ENCODE measurements at regions not wholly inside any gene's neighbourhood (a gene's known extent, or its start where the extent isn't known, plus 50 kb on each side); places are given as distances from the start of the nearest gene placed in this dataset.
"Not testable (repeated sequence)": the region's sequence is repeated elsewhere in the genome, so short reads cannot be mapped to it uniquely, and the experiment has no call there.

GRCh38 chr5:60493372-60493771 is 206.6 kb downstream of the DEPDC1B start:
- Histone ChIP-seq H4K20me1 (ENCODE audit: insufficient read depth, poor library complexity, severe bottlenecking) (no peaks in the 10 kb centered on the region), H3K4me2 (no peak overlapping the region), H3K4me1 (ENCODE audit: insufficient read depth) (peaks cover under 1% of the 10 kb centered on the region), H3K36me3 (replicated peaks; ENCODE audit: insufficient read depth, low read depth) (no peaks in the 10 kb centered on the region), H2AFZ (no peak overlapping the region), H3K79me2 (no peaks in the 10 kb centered on the region), H3K27ac (no peak overlapping the region), H3K9me2 (replicated peaks; ENCODE audit: insufficient read depth) (no peaks in the 10 kb centered on the region), H3K9me3 (ENCODE audit: low read depth) (no peaks in the 10 kb centered on the region), H3K4me3 (no peak overlapping the region), H3K27me3 (no peaks in the 10 kb centered on the region)
- 93% methylated on average over 2 of the region's 2 CpGs for WGBS (ENCODE audit: low lambda C conversion rate, missing lambda C conversion rate)
- no peak for TF ChIP-seq EZH2 (IDR thresholded peaks at IDR 0.05; ENCODE audit: borderline replicate concordance)
- DNase-seq (ENCODE audit: low spot score): no peak

- Histone ChIP-seq H3K4me3 (no peak overlapping the region), H3K4me2 (no peak overlapping the region), H3K9me2 (replicated peaks; ENCODE audit: insufficient read depth) (no peaks in the 10 kb centered on the region), H3K9me3 (ENCODE audit: low read depth) (no peaks in the 10 kb centered on the region), H2AFZ (no peak overlapping the region), H3K4me1 (ENCODE audit: insufficient read depth) (no peaks in the 10 kb centered on the region), H3K36me3 (replicated peaks; ENCODE audit: insufficient read depth, low read depth) (no peaks in the 10 kb centered on the region), H3K79me2 (no peaks in the 10 kb centered on the region), H3K27ac (no peak overlapping the region), H4K20me1 (ENCODE audit: insufficient read depth, poor library complexity, severe bottlenecking) (no peaks in the 10 kb centered on the region), H3K27me3 (no peaks in the 10 kb centered on the region)
- WGBS (ENCODE audit: low lambda C conversion rate, missing lambda C conversion rate): 90% methylated on average over 2 of the region's 2 CpGs
- no peak for DNase-seq (ENCODE audit: low spot score)
- TF ChIP-seq EZH2phosphoT487 (IDR thresholded peaks at IDR 0.05; ENCODE audit: low read depth, severe bottlenecking, unreplicated experiment): no peak
Observed at GRCh38 chr5:60492958-60493357, 207.0 kb downstream of the DEPDC1B start.

DNA sequence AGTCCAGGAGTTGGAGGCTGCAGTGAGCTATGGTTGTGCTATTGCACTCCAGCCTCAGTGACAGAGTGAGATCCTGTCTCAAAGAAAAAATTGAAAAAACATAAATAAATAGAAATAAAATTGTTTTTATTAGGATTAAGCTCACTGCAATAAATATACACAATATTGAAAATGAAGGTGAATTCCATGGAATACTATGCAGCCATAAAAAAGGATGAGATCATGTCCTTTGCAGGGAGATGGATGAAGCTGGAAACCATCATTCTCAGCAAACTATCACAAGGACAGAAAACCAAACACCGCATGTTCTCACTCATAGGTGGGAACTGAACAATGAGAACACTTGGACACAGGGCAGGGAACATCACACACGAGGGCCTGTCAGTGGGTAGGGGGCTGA is 207.6 kb downstream of the DEPDC1B start:
- 97% methylated on average over 2 of the region's 2 CpGs for WGBS (ENCODE audit: low lambda C conversion rate, missing lambda C conversion rate)
- not testable (repeated sequence) for H4K20me1 ChIP-seq (ENCODE audit: insufficient read depth, poor library complexity, severe bottlenecking); H3K36me3 ChIP-seq (replicated peaks; ENCODE audit: insufficient read depth, low read depth); H3K4me3 ChIP-seq; DNase-seq (ENCODE audit: low spot score); H3K79me2 ChIP-seq; H3K4me1 ChIP-seq (ENCODE audit: insufficient read depth); H3K27ac ChIP-seq; H3K4me2 ChIP-seq; H3K9me3 ChIP-seq (ENCODE audit: low read depth); H3K27me3 ChIP-seq; H3K9me2 ChIP-seq (replicated peaks; ENCODE audit: insufficient read depth); H2AFZ ChIP-seq

DNA sequence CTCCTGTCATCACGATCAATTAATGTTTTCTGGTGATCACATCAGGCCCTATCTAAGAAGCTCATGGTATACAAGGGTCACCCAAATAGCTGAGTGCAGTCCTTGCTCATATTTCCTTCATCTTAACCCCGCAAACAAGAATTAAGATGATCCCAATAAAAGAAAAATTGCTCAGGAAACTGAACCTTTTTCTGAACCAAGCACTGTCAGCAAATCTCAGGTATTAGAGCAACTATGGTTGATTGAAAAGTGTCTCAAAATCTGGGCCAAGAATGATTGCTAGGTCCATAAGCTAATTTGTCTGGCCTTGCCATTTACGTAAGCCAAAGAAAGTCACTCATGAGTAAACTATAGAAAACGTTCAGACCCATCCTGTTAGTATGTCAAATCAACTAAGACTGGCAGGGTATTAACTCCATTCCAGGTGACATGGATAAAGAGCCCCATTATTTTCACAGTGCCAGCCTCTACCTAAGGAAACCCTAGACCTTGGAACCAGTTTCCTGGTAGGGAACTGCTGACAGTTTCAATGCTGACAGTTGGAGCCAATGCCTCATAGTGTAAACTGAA is 209.3 kb downstream of the DEPDC1B start:
- WGBS (ENCODE audit: low lambda C conversion rate, missing lambda C conversion rate): 80% methylated on average over 4 of the region's 4 CpGs
- Histone ChIP-seq H3K27ac (no peak overlapping the region), H3K9me2 (replicated peaks; ENCODE audit: insufficient read depth) (no peaks in the 10 kb centered on the region), H3K9me3 (ENCODE audit: low read depth) (no peaks in the 10 kb centered on the region), H3K4me3 (no peak overlapping the region), H4K20me1 (ENCODE audit: insufficient read depth, poor library complexity, severe bottlenecking) (no peaks in the 10 kb centered on the region), H3K27me3 (no peaks in the 10 kb centered on the region), H3K36me3 (replicated peaks; ENCODE audit: insufficient read depth, low read depth) (no peaks in the 10 kb centered on the region), H3K79me2 (no peaks in the 10 kb centered on the region), H3K4me2 (no peak overlapping the region), H3K4me1 (ENCODE audit: insufficient read depth) (peaks cover 3% of the 10 kb centered on the region), H2AFZ (no peak overlapping the region)
- TF ChIP-seq EZH2phosphoT487 (IDR thresholded peaks at IDR 0.05; ENCODE audit: low read depth, severe bottlenecking, unreplicated experiment) (no peak), EZH2 (IDR thresholded peaks at IDR 0.05; ENCODE audit: borderline replicate concordance) (no peak), CTCF (IDR thresholded peaks at IDR 0.05; ENCODE audit: poor library complexity) (no peak)
- no peak for DNase-seq (ENCODE audit: low spot score)

- no peak for DNase-seq (ENCODE audit: low spot score)
- H2AFZ ChIP-seq: no peak overlapping the region
- H3K4me2 ChIP-seq: peak overlapping the region; percentile 26
- 91% methylated on average over 3 of the region's 3 CpGs for WGBS (ENCODE audit: low lambda C conversion rate, missing lambda C conversion rate)
- no peaks in the 10 kb centered on the region for H3K79me2 ChIP-seq
- H4K20me1 ChIP-seq (ENCODE audit: insufficient read depth, poor library complexity, severe bottlenecking): no peaks in the 10 kb centered on the region
- TF ChIP-seq EZH2phosphoT487 (IDR thresholded peaks at IDR 0.05; ENCODE audit: low read depth, severe bottlenecking, unreplicated experiment) (no peak), CTCF (IDR thresholded peaks at IDR 0.05; ENCODE audit: poor library complexity) (no peak), EZH2 (IDR thresholded peaks at IDR 0.05; ENCODE audit: borderline replicate concordance) (no peak)
- H3K9me2 ChIP-seq (replicated peaks; ENCODE audit: insufficient read depth): no peaks in the 10 kb centered on the region
- H3K27me3 ChIP-seq: no peaks in the 10 kb centered on the region
- H3K9me3 ChIP-seq (ENCODE audit: low read depth): no peaks in the 10 kb centered on the region
- H3K36me3 ChIP-seq (replicated peaks; ENCODE audit: insufficient read depth, low read depth): no peaks in the 10 kb centered on the region
- no peak overlapping the region for H3K4me3 ChIP-seq
- H3K27ac ChIP-seq: no peak overlapping the region
- peaks cover 3% of the 10 kb centered on the region for H3K4me1 ChIP-seq (ENCODE audit: insufficient read depth)
Observed at GRCh38 chr5:60489856-60490255, 210.1 kb downstream of the DEPDC1B start.
